ENCODE measurements at regions not wholly inside any gene's neighbourhood (a gene's known extent, or its start where the extent isn't known, plus 50 kb on each side); places are given as distances from the start of the nearest gene placed in this dataset.

GRCh38 chr10:56288403-56288802, 72.7 kb downstream of the ZWINT start:
- no peak for TF ChIP-seq CREB1 (IDR thresholded peaks at IDR 0.05; ENCODE audit: low read depth)
- no peak for TF ChIP-seq SP1 (IDR thresholded peaks at IDR 0.05; ENCODE audit: low read depth, low read length)
- no peak for TF ChIP-seq CTCF (IDR thresholded peaks at IDR 0.05 in 2 of 3, conservative IDR thresholded peaks at IDR 0.05 in 1 of 3; ENCODE audit: control insufficient read depth in 2 of 3, extremely low read depth in 1 of 3, insufficient read depth in 1 of 3, low read depth in 3 of 3, low read length in 3 of 3)
- TF ChIP-seq ZNF24 (IDR thresholded peaks at IDR 0.05), result no peak
- TF ChIP-seq EZH2 (IDR thresholded peaks at IDR 0.05; ENCODE audit: borderline replicate concordance, control insufficient read depth, low read depth, low read length), result no peak
- TF ChIP-seq HDAC2 (IDR thresholded peaks at IDR 0.05), result no peak
